GM12878 (cell line): ENCODE measurements at regions not wholly inside any gene's neighbourhood (a gene's known extent, or its start where the extent isn't known, plus 50 kb on each side); places are given as distances from the start of the nearest gene placed in this dataset.
A peak's percentile ranks its signal among the peaks of the same experiment; 100 is the strongest.

Experiments
- GATAD2B ChIP-seq: fragments of 450-650 bp; conservative IDR thresholded peaks from 2 replicates; pipeline ENCODE4 v1.6.1; 2017; ENCODE audit warnings: low read depth, mild to moderate bottlenecking, moderate library complexity
- RAD21 ChIP-seq: IDR thresholded peaks from 2 replicates; pipeline ENCODE4 v1.6.1; 2011; ENCODE audit warnings: mild to moderate bottlenecking, low read depth, low read length, moderate library complexity; ENCODE audit not compliant: insufficient read depth

GRCh38 chr9:124137009-124137943 lies 120.5 kb upstream of the NEK6 start:
- peak; percentile 20; the same call in 1 of the 2 replicates for TF ChIP-seq RAD21
- TF ChIP-seq GATAD2B, result peak; percentile 97
